ENCODE measurements at regions not wholly inside any gene's neighbourhood (a gene's known extent, or its start where the extent isn't known, plus 50 kb on each side); places are given as distances from the start of the nearest gene placed in this dataset.

DNA sequence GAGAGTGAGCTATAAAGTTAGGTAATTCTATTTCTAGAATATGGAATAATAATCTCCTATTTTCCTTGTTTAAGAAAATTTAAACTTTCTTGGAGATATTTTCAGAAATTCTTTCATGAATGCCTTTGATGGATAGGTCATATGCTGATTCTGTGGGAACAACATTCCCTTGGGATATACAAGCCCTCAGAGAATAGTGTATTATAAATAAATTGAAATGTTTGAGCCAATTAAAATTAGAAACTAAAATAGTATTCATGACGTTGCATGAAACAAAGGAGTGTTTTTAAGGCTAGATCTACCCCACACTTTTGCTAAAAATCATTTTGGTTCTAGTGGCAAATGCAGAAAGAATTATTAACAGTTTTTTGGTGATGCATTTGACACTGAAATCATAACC lies 269.3 kb upstream of the ANO3 start:
- H3K4me3 ChIP-seq = no peak overlapping the region
- no peaks in the 10 kb centered on the region for H3K27me3 ChIP-seq
- no peak overlapping the region for H3K27ac ChIP-seq
- WGBS, 2 donors = 42 to 50% methylated on average over 1 of the region's 1 CpG
- no peak for TF ChIP-seq POLR2A (IDR thresholded peaks at IDR 0.05)
- no peak for TF ChIP-seq EP300 (IDR thresholded peaks at IDR 0.05)
- TF ChIP-seq POLR2AphosphoS5 (IDR thresholded peaks at IDR 0.05) = no peak
- TF ChIP-seq, protein P1, sequence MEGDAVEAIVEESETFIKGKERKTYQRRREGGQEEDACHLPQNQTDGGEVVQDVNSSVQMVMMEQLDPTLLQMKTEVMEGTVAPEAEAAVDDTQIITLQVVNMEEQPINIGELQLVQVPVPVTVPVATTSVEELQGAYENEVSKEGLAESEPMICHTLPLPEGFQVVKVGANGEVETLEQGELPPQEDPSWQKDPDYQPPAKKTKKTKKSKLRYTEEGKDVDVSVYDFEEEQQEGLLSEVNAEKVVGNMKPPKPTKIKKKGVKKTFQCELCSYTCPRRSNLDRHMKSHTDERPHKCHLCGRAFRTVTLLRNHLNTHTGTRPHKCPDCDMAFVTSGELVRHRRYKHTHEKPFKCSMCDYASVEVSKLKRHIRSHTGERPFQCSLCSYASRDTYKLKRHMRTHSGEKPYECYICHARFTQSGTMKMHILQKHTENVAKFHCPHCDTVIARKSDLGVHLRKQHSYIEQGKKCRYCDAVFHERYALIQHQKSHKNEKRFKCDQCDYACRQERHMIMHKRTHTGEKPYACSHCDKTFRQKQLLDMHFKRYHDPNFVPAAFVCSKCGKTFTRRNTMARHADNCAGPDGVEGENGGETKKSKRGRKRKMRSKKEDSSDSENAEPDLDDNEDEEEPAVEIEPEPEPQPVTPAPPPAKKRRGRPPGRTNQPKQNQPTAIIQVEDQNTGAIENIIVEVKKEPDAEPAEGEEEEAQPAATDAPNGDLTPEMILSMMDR (IDR thresholded peaks at IDR 0.05) = no peak
- H3K36me3 ChIP-seq = no peaks in the 10 kb centered on the region
- H3K9me3 ChIP-seq = no peaks in the 10 kb centered on the region
- ATAC-seq (ENCODE audit: low FRiP score in 2 of 2) = no peak
- DNase-seq = no peak
- no peaks in the 10 kb centered on the region for H3K4me1 ChIP-seq

DNA sequence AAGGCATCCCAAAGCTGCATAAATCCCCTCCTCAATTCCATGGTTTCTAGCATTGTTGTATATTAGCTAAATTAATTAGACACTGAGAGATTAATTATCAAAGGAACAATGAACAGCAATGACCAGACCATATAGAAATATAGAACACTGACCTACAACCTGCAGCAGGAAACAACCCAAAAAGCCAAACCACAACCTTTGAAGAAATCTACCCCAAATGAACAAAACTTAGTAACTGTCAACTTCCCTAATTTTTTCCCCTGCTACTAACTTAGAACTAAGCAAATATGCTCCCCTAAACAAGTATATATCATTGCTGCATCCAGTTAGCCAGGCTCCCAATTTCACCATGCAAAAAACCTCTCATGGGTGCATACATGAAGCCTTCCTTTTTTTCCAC lies 268.0 kb upstream of the ANO3 start:
- DNase-seq (no peak), ATAC-seq (ENCODE audit: low FRiP score in 2 of 2) (no peak)
- TF ChIP-seq, protein P1 (IDR thresholded peaks at IDR 0.05) = no peak
- TF ChIP-seq POLR2AphosphoS5 (IDR thresholded peaks at IDR 0.05) = no peak
- no peak for TF ChIP-seq EP300 (IDR thresholded peaks at IDR 0.05)
- TF ChIP-seq POLR2A (IDR thresholded peaks at IDR 0.05) = no peak
- Histone ChIP-seq H3K4me1 (no peaks in the 10 kb centered on the region), H3K36me3 (no peaks in the 10 kb centered on the region), H3K27ac (no peak overlapping the region), H3K27me3 (no peaks in the 10 kb centered on the region), H3K9me3 (no peaks in the 10 kb centered on the region), H3K4me3 (no peak overlapping the region)

DNA sequence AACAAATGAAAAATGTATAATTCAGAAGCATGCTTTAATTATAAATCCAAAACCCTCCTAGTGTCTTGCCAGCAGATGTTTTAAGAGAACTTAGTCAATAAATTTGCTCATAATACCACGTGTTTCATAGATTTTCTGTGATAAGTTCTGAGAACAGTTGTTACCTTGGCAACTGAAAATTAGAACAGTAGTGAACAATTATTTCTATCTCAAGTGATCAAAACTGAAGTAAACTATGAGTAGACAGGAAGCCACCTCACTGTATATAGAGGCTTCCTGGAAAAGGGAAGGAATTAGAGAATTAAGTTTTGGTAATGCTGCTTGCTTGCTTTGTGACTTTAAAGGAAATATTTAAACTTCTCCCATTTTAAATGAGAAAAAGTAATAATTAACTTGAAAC lies 266.0 kb upstream of the ANO3 start:
- no peak overlapping the region for H3K27ac ChIP-seq
- H3K4me3 ChIP-seq = no peak overlapping the region
- H3K9me3 ChIP-seq = no peaks in the 10 kb centered on the region
- DNase-seq = no peak
- H3K4me1 ChIP-seq = no peaks in the 10 kb centered on the region
- no peak for ATAC-seq (ENCODE audit: low FRiP score in 2 of 2)
- no peaks in the 10 kb centered on the region for H3K27me3 ChIP-seq
- H3K36me3 ChIP-seq = no peaks in the 10 kb centered on the region
- whole genome bisulfite sequencing, 2 donors = 42 to 59% methylated on average over 1 of the region's 1 CpG
- TF ChIP-seq POLR2AphosphoS5 (IDR thresholded peaks at IDR 0.05) (no peak), POLR2A (IDR thresholded peaks at IDR 0.05) (no peak), EP300 (IDR thresholded peaks at IDR 0.05) (no peak)
- TF ChIP-seq, protein P1 (IDR thresholded peaks at IDR 0.05) = no peak

DNA sequence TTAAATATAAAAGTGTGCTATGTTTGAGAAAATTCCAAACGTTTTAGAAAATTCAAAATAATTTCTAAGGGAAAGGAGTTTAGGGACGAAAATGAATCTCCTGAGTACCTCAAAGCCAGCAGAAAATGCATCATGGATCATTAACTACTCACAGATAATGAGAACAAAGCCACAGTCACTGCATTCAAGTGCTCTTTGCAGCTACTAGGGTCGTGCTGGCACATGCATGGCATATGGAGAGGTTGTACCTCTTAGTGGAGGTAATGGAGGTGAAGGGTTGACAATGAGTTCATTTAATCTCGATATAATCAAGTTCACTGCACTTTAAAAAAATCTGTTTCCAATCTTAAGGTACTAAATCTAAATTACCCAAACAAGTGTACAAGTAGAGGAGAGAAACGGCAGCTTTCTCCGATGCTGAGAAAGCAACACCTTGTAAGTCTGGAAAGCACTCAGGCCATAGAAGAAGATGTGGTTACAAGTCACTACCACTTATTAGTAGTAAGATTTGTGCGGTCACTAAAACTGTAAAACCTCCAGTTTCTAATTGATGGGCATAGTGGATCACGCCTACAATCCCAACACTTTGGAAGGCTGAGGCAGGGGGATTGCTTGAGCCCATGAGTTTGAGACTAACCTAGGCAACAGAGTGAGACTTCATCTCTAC lies 261.1 kb upstream of the ANO3 start:
- ATAC-seq (ENCODE audit: low FRiP score in 2 of 2) = no peak

More for the DNA sequence above, 261.1 kb upstream of the ANO3 start:
- no peak overlapping the region for H3K27ac ChIP-seq
- WGBS, 2 donors = 68 to 72% methylated on average over 8 of the region's 8 CpGs
- no peak for DNase-seq
- H3K36me3 ChIP-seq = no peaks in the 10 kb centered on the region
- TF ChIP-seq POLR2AphosphoS5 (IDR thresholded peaks at IDR 0.05) = no peak
- TF ChIP-seq, protein P1 (IDR thresholded peaks at IDR 0.05) = no peak
- no peak for TF ChIP-seq EP300 (IDR thresholded peaks at IDR 0.05)
- TF ChIP-seq POLR2A (IDR thresholded peaks at IDR 0.05) = no peak
- H3K4me3 ChIP-seq = no peak overlapping the region
- no peaks in the 10 kb centered on the region for H3K4me1 ChIP-seq
- H3K9me3 ChIP-seq = no peaks in the 10 kb centered on the region
- H3K27me3 ChIP-seq = no peaks in the 10 kb centered on the region

Measured in upper lobe of left lung (tissue), 6 donors.